HCT116 (cell line): ENCODE measurements at regions not wholly inside any gene's neighbourhood (a gene's known extent, or its start where the extent isn't known, plus 50 kb on each side); places are given as distances from the start of the nearest gene placed in this dataset.

Source experiments
- ATAC-seq: fragments of 200-7000 bp; cut with Tn5 transposase; 2 replicates; pipeline ENCODE4 v1.9.1; 2020; ENCODE audit warnings: mild to moderate bottlenecking, moderate library complexity
- BruUV-seq: library from RNA; stranded (reverse); fragments of 400-500 nt; replicated peaks from 2 replicates; lab custom pipeline; 2021; lab: Mats Ljungman, UMichigan
- CTCF ChIA-PET: fragments of 300-600 bp; sonication (Branson Sonifier 250); formaldehyde crosslinking; loops from one replicate; lab custom pipeline; 2021; ENCODE audit warnings: antibody characterized with exemption; lab: Charles Lee
- POLR2A ChIA-PET: fragments of 300-600, 350-600 bp; sonication (Branson Sonifier 250); formaldehyde crosslinking; loops from one replicate; lab custom pipeline; 2021; ENCODE audit warnings: antibody characterized with exemption; lab: Charles Lee
- RAD21 ChIA-PET, 2 experiments: fragments of 300-600 bp; sonication (Branson Sonifier 250); formaldehyde crosslinking; loops; one replicate each; lab custom pipeline; 2023; ENCODE audit warnings: low total read pairs in 2 of 2; ENCODE audit not compliant: uncharacterized antibody in 2 of 2, unreplicated experiment in 2 of 2, low non-redundant PET in 1 of 2; lab: Charles Lee
- DNase-seq: peaks from one replicate; pipeline ENCODE4 v3.0.0-alpha.2; 2010; ENCODE audit warnings: low read depth, low spot score
- H2AFZ ChIP-seq: fragments of 200-600 bp; shearing (Covaris generic), sonication (generic); 2 replicates; pipeline ENCODE4 v1.6.1; 2017; ENCODE audit warnings: low read depth, mixed run types, mixed read lengths, antibody characterized with exemption, low read length; ENCODE audit not compliant: poor library complexity, severe bottlenecking
- H3K27ac ChIP-seq: 2 replicates; pipeline ENCODE4 v1.5.1; 2012; ENCODE audit warnings: low read depth, low read length
- H3K27me3 ChIP-seq: fragments of 200-600 bp; sonication (generic); 2 replicates; pipeline ENCODE4 v1.6.1; 2016; ENCODE audit warnings: mixed run types, low read length, mixed read lengths; ENCODE audit not compliant: insufficient read depth
- H3K36me3 ChIP-seq, 2 experiments: fragments of 200-500 bp in 1 of 2; fragments of 200-600 bp in 1 of 2; sonication (Bioruptor generic) in 1 of 2; sonication (generic) in 1 of 2; 2 replicates each; pipeline versions ENCODE4 v1.5.1 to v1.6.1; 2014 to 2016; ENCODE audit warnings: low read length in 2 of 2, inconsistent platforms in 1 of 2, mixed read lengths in 1 of 2, mixed run types in 1 of 2; ENCODE audit not compliant: insufficient read depth in 2 of 2, control insufficient read depth in 1 of 2
- H3K4me1 ChIP-seq, 2 experiments: fragments of 200-600 bp in 1 of 2; sonication (generic) in 1 of 2; 2 replicates each; pipeline versions ENCODE4 v1.5.1 to v1.6.1; 2012 to 2017; ENCODE audit warnings: low read length in 2 of 2, inconsistent platforms in 1 of 2, mild to moderate bottlenecking in 1 of 2, mixed read lengths in 1 of 2, mixed run types in 1 of 2, moderate library complexity in 1 of 2; ENCODE audit not compliant: insufficient read depth in 2 of 2, control insufficient read depth in 1 of 2
- H3K4me2 ChIP-seq: fragments of 200-600 bp; sonication (generic); 2 replicates; pipeline ENCODE4 v1.6.1; 2017; ENCODE audit warnings: mixed run types, low read length, mixed read lengths
- H3K4me3 ChIP-seq, 2 experiments: fragments of 200-600 bp in 1 of 2; sonication (generic) in 1 of 2; replicated peaks in 1 of 2; 2 replicates each; pipeline ENCODE4 v1.5.1; 2011 to 2016; ENCODE audit warnings: low read length in 2 of 2, control low read depth in 1 of 2, low read depth in 1 of 2, mild to moderate bottlenecking in 1 of 2, mixed read lengths in 1 of 2, mixed run types in 1 of 2
- H3K79me2 ChIP-seq: fragments of 200-600 bp; sonication (generic); 2 replicates; pipeline ENCODE4 v1.6.1; 2017; ENCODE audit warnings: mild to moderate bottlenecking, mixed run types, low read length, moderate library complexity, mixed read lengths; ENCODE audit not compliant: insufficient read depth
- H3K9ac ChIP-seq: fragments of 200-600 bp; sonication (generic); 2 replicates; pipeline ENCODE4 v1.6.1; 2016; ENCODE audit warnings: low read length, mixed read lengths
- H3K9me2 ChIP-seq: fragments of 200-600 bp; sonication (generic), shearing (Covaris generic); 2 replicates; pipeline ENCODE4 v1.6.1; 2017; ENCODE audit warnings: mixed run types, mild to moderate bottlenecking, moderate library complexity; ENCODE audit not compliant: insufficient read depth
- H3K9me3 ChIP-seq, 2 experiments: fragments of 200-500 bp in 1 of 2; fragments of 200-600 bp in 1 of 2; sonication (Bioruptor generic) in 1 of 2; sonication (generic) in 1 of 2; 2 replicates each; pipeline ENCODE4 v1.6.1; 2014 to 2017; ENCODE audit warnings: low read length in 2 of 2, mixed read lengths in 2 of 2, inconsistent platforms in 1 of 2, low read depth in 1 of 2, mild to moderate bottlenecking in 1 of 2, mixed run types in 1 of 2, moderate library complexity in 1 of 2; ENCODE audit not compliant: control insufficient read depth in 1 of 2, insufficient read depth in 1 of 2
- H4K20me1 ChIP-seq: fragments of 200-600 bp; sonication (generic), shearing (Covaris generic); 2 replicates; pipeline ENCODE4 v1.6.1; 2017; ENCODE audit warnings: mixed run types, mild to moderate bottlenecking, moderate library complexity; ENCODE audit not compliant: insufficient read depth
- CBX3 ChIP-seq: IDR thresholded peaks from 2 replicates; pipeline ENCODE4 v1.6.1; 2012; ENCODE audit warnings: low read depth
- CEBPB ChIP-seq: IDR thresholded peaks from 2 replicates; pipeline ENCODE4 v1.6.1; 2012; ENCODE audit warnings: low read depth
- ELF1 ChIP-seq: IDR thresholded peaks from 2 replicates; pipeline ENCODE4 v1.6.1; 2012; ENCODE audit warnings: low read depth, borderline replicate concordance
- FOSL1 ChIP-seq: IDR thresholded peaks from 2 replicates; pipeline ENCODE4 v1.6.1; 2012; ENCODE audit warnings: low read depth
- JUND ChIP-seq: IDR thresholded peaks from 2 replicates; pipeline ENCODE4 v1.6.1; 2012
- POLR2AphosphoS5 ChIP-seq: IDR thresholded peaks from 2 replicates; pipeline ENCODE4 v1.6.1; 2011; ENCODE audit warnings: mild to moderate bottlenecking, low read depth, low read length, moderate library complexity
- RAD21 ChIP-seq: IDR thresholded peaks from 2 replicates; pipeline ENCODE4 v1.6.1; 2012; ENCODE audit warnings: low read depth, mild to moderate bottlenecking
- SIN3A ChIP-seq: IDR thresholded peaks from 2 replicates; pipeline ENCODE4 v1.6.1; 2012; ENCODE audit warnings: low read depth
- SP1 ChIP-seq: IDR thresholded peaks from 2 replicates; pipeline ENCODE4 v1.6.1; 2012; ENCODE audit warnings: low read depth
- SRF ChIP-seq: IDR thresholded peaks from 2 replicates; pipeline ENCODE4 v1.6.1; 2012; ENCODE audit warnings: low read depth
- TCF7L2 ChIP-seq: IDR thresholded peaks from 2 replicates; pipeline ENCODE4 v1.7.0; 2011; ENCODE audit warnings: borderline replicate concordance, inconsistent platforms; ENCODE audit not compliant: insufficient read depth, insufficient read length; ENCODE audit errors: extremely low read depth
- ZNF274 ChIP-seq: fragments of 200-500 bp; sonication (Bioruptor generic); IDR thresholded peaks from 2 replicates; pipeline ENCODE4 v1.6.1; 2014; ENCODE audit warnings: mild to moderate bottlenecking, low read depth, low read length, inconsistent platforms
- intact Hi-C: fragments of 100-400 bp; cut with micrococcal nuclease; formaldehyde crosslinking; loops from 2 replicates; pipeline ENCODE4 v1.10.0; 2022
- TF ChIP-seq, protein P1 (sequence below): IDR thresholded peaks from 2 replicates; pipeline ENCODE4 v1.6.1; 2012; ENCODE audit warnings: low read depth
- TF ChIP-seq, protein P2 (sequence below): IDR thresholded peaks from 2 replicates; pipeline ENCODE4 v1.6.1; 2012

DNA sequence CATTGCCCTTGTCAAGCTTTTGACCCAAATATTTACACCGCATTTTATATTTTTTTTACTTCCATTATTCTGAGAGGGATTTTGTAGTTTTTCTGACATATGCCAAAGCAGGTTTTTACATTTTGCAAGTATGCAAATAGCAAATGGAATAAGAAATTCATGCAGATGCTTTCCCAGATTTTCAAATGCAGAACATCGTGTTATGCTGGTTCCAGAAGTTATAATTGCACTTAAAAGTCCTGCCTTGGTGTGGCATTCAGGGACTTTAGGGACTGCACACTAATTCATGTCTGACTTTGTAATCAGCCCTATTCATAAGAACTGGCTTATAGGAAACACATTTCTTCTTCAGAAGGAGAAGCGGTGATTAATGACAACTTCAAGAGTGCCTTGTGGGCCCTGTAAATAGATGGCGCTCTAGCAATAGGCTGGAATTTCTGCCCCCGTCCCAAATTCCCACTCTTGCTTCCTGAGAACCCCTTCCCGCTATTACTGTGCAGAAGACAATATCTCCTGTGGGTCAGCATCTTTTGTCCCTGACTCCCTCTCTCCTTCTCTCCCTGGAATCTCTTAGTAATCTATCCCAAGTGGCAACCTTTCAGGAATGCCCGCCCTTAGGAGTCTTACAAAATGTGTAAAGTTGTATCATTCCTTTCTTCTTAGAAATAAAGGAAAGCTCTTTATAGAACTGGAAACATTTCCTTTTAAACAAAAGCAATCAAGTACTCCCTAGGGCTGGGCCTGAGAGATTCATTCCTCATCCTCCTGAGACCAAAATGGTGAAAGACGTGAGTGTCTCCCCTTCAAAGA lies 264.0 kb downstream of the INHBA start:
- CTCF ChIA-PET, result no interaction called here
- H3K9me2 ChIP-seq, result no peaks in the 10 kb centered on the region
- H3K27ac ChIP-seq, result no peak overlapping the region
- POLR2A ChIA-PET, result no interaction called here
- H3K9me3 ChIP-seq, result peaks cover 0 to 10% of the 10 kb centered on the region in 2 experiments; a peak in 2 of 4 replicates
- H3K4me3 ChIP-seq, result no peak overlapping the region
- peaks cover 3 to 4% of the 10 kb centered on the region in 2 experiments; a peak in 1 of 4 replicates for H3K4me1 ChIP-seq
- no peak for DNase-seq
- intact Hi-C loops, result no loop called here
- no peaks in the 10 kb centered on the region for H3K27me3 ChIP-seq
- H3K4me2 ChIP-seq, result no peak overlapping the region
- H3K79me2 ChIP-seq, result no peaks in the 10 kb centered on the region
- H3K9ac ChIP-seq, result no peak overlapping the region
- TF ChIP-seq JUND (no peak), RAD21 (peak; percentile 16; the same call in 1 of the 2 replicates), SP1 (no peak), POLR2AphosphoS5 (no peak)
- no peaks in the 10 kb centered on the region for H3K36me3 ChIP-seq
- RAD21 ChIA-PET, result no interaction called here
- no peak for ATAC-seq
- H4K20me1 ChIP-seq, result no peaks in the 10 kb centered on the region
- no TSS peak for BruUV-seq
- no peak overlapping the region for H2AFZ ChIP-seq

DNA sequence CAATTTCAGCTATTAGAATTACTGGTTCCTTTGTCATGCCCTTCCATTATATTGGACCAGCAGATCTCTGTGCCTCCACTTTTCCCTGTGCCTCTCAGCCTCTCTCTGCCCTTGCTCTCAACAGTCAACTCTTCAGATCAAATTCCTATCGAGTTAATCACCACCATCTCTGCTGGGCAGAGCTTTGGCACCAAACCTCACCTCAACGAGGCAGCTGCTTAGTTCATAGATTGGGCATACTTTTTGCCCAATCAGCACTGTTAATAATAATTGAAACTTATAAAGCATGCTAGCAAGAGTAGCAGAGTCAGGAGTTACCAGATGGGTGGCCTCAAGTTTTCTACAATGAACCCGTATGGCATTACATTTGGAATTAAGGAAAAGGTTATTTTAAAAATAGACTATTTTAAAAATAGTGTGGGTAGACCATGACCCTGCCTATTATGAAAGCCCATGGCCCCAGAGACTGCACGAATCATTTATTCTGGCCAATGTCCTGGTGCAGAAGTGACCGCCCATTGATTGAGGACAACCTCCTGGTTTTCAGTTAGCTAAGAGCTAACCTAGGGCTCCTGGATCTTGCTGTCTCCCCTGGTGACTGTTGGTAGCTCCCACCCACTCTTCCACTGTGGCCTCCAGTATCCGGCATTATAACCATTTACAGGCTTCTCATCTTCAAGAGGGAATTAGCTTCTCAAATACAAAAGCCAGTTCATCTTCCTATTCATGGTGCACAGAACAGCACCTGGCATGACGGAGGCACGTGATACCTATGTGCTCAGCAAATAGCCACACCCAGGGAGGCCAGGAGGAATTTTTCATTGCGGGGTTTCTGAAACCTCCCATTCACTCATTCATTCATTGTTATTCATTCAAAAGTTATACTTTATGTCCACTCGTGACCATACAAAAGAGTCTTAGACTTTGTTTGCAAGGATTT lies 265.4 kb downstream of the INHBA start:
- RAD21 ChIA-PET, result no interaction called here
- Histone ChIP-seq H3K79me2 (no peaks in the 10 kb centered on the region), H3K4me3 (no peak overlapping the region), H3K4me1 (peaks cover 3 to 4% of the 10 kb centered on the region in 2 experiments; a peak in 1 of 4 replicates), H3K9ac (no peak overlapping the region), H3K9me3 (peaks cover 0 to 10% of the 10 kb centered on the region in 2 experiments; a peak in 1 of 4 replicates), H3K36me3 (no peaks in the 10 kb centered on the region), H3K4me2 (no peak overlapping the region), H3K27ac (no peak overlapping the region), H3K9me2 (no peaks in the 10 kb centered on the region)
- no TSS peak for BruUV-seq
- POLR2A ChIA-PET, result no interaction called here
- CTCF ChIA-PET, result no interaction called here
- DNase-seq (peak; percentile 0), ATAC-seq (no peak)
- TF ChIP-seq SIN3A (no peak), RAD21 (no peak), ZNF274 (no peak), JUND (no peak), SP1 (no peak), CEBPB (no peak), CBX3 (no peak), TCF7L2 (no peak), FOSL1 (no peak), ELF1 (no peak), SRF (no peak)
- TF ChIP-seq, protein P1, sequence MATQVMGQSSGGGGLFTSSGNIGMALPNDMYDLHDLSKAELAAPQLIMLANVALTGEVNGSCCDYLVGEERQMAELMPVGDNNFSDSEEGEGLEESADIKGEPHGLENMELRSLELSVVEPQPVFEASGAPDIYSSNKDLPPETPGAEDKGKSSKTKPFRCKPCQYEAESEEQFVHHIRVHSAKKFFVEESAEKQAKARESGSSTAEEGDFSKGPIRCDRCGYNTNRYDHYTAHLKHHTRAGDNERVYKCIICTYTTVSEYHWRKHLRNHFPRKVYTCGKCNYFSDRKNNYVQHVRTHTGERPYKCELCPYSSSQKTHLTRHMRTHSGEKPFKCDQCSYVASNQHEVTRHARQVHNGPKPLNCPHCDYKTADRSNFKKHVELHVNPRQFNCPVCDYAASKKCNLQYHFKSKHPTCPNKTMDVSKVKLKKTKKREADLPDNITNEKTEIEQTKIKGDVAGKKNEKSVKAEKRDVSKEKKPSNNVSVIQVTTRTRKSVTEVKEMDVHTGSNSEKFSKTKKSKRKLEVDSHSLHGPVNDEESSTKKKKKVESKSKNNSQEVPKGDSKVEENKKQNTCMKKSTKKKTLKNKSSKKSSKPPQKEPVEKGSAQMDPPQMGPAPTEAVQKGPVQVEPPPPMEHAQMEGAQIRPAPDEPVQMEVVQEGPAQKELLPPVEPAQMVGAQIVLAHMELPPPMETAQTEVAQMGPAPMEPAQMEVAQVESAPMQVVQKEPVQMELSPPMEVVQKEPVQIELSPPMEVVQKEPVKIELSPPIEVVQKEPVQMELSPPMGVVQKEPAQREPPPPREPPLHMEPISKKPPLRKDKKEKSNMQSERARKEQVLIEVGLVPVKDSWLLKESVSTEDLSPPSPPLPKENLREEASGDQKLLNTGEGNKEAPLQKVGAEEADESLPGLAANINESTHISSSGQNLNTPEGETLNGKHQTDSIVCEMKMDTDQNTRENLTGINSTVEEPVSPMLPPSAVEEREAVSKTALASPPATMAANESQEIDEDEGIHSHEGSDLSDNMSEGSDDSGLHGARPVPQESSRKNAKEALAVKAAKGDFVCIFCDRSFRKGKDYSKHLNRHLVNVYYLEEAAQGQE, result no peak
- TF ChIP-seq, protein P2, sequence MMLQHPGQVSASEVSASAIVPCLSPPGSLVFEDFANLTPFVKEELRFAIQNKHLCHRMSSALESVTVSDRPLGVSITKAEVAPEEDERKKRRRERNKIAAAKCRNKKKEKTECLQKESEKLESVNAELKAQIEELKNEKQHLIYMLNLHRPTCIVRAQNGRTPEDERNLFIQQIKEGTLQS, result no peak
- TF ChIP-seq, all 23 proteins: peak for 0
- Histone ChIP-seq H3K27me3 (no peaks in the 10 kb centered on the region), H2AFZ (no peak overlapping the region), H4K20me1 (no peaks in the 10 kb centered on the region)
- intact Hi-C loops, result no loop called here
